Right kidney (tissue), 1 donor: ENCODE measurements at regions not wholly inside any gene's neighbourhood (a gene's known extent, or its start where the extent isn't known, plus 50 kb on each side); places are given as distances from the start of the nearest gene placed in this dataset.

Source experiments
- DNase-seq: peaks from one replicate; pipeline ENCODE4 v3.0.0-alpha.2; 2016

DNA sequence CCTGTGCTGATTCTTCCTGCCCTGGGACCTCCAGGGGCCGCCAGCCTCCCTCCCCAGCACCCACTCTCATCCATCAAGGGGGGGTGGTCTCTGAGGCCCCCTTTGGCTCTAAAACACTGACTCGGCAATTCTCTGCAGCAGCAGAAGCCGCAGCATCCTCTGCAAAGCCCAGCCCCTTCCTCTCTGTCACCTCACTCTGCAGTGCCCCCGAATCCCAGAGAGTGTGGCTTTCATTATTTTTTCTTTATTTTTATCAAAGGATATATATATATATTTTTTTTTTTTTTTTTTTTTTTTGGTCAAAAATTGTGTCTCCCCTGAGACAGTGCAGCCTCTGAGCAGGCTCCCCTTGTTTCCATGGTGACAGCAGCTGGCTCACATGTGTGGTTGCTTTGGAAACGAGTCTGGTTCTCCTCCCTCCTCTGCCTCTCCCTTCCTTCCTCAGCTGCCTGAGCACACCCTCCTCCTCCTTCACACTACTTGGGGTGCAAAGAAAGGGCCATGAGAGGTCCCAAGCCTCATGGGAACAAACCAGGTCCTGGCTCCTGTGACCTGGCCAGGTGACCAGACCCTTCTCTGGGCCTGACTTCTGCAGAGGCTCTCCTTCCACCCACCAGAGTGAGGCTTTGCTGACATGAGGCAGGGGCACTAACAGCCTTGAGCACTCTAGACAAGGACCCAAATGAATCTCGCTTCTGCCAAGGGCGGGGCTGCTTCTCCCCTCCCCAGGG lies 100.5 kb downstream of the LRRC74A start:
- peak; percentile 47 for DNase-seq

DNA sequence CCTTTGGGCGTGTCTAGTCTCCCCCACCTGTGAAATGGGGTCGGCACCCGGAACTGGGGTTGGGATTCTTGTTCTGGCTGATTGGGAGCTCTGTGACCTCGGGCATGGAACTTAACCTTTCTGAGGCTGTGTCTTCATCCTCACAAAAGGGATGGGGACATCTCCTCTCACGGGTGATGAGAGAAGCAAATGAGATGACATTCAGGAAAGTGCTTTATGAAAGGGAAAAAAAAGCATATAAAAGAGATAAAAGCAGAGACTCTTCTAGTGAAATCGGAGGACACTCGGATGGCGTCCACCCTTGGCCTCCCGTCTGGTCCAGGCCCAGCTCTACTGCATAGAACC lies 98.9 kb downstream of the LRRC74A start:
- DNase-seq, result no peak

DNA sequence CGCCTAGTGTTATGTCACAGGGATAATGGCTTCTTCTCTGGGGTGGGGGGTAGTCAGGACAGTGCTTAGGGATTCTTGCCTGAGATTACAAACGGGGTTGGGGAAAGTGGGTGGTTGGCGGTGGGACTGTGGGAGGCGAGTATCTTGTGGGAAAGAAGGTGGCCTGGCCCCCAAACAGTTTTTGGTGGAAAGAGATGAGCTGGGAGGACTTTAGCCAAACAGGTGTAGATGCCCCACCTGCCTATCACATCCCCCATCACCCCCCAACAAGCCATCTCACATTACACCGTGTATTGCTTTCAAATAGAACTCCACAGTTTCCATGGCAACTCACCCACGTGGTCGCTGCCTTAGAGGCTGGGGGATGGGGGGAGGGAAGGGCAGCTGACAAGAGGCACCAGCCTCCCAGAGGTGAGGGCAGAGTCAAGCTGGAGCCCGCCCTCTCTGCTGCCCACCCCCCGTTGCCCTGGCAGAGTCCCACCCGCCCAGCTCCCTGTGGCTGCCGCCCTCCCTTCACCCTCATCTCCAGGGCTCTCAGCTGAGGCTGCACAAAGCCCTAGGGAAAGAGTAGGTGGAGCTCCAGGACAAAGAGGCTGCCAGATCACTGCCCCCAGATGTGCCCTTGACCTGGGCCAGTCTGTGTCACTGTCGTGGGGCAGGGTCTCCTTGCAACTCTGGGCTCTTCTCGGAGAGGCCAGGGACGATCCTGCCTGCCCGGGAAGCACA lies 98.3 kb downstream of the LRRC74A start:
- peak; percentile 68 for DNase-seq

DNA sequence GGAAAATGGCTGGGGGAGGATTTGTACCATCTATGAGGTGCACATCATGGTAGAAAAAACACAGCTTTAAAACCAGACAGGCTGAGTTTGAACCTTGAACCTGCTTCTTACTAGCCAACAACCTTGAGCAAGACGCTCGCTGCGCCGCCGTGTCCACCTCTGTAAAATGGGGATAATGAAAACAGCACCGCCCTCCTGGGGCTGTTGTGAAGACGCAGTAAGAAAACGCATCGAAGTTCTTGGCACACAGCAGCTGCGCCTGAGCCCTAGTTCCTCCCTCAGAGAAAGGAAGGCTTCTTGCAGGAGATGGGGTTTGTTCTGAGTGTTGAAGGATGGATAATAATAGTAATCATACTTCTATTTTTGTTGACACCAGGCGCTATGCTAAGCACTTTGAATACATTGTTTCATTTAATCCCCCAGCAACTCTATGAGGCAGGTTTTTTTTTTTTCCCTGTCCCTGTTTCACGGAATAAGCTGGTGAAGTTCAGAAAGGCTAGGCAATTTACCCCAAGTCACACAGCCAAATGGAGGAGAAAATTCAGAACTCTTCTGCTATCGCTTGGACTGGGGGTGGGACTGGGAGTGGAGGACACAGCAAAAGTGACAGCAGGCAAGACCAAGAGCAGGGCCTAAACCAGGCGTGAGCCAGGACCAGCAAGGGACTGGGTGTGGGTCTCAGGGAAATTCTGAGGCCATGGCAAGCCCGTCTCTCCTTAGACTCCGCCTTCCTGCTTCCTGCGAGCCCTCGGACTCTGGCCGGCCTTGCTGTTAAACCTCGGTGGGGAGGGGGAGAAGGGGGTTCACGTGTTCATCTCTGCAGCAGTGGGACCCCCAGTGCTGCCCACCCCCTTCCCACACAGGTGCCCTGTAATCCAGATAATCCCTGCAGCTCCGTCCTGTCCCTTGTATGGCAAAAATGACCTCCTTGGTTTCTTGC lies 97.5 kb downstream of the LRRC74A start:
- DNase-seq, result peak; percentile 27

DNA sequence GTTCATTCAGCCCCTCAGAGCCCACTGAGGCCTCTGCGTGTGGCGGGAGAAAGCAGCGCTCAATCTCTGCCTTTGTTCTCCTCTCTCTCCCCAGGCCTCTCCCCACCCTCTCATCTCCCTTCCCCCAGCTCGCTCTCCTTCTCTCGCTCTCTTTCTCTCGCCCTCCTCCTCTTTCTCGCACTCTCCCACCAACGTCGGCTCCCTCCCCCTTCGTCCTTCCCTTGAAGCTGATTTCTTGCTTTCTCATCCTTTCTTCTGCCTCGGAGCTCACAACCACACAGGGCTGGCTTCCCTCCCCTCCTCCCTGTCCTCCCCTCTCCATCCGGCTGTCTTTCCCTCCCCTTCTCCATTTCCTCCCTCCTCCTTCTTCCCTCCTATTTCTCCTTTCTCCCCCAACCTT lies 96.4 kb downstream of the LRRC74A start:
- peak; percentile 69 for DNase-seq

DNA sequence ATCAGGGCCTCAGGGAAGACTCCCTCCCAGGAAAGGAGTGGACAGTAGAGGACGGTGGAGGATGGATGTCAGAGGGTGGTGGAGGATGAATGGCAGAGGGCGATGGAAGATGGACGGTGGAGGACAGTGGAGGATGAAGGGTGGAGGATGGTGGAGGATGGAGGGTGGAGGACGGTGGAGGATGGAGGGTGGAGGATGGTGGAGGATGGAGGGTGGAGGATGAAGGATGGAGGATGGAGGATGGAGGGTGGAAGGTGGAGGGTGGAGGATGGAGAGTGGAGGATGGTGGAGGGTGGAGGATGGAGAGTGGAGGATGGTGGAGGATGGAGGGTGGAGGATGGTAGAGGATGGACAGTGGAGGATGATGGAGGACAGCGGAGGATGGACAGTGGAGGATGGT lies 95.9 kb downstream of the LRRC74A start:
- DNase-seq, result no peak

DNA sequence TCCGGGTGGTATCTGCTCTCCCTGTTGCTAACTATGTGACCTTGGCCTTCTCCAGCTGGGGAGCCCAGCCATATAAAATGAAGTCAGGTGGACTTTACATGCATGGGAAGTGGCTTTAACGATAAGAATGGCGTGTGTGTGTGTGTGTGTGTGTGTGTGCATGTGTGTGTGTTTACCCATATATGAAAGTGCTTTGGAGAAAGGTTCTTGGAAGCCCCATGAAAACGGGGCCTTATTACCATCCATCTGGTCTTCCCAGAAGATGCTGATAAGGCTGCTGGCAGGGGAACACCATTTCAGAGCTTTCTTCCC lies 94.8 kb downstream of the LRRC74A start:
- DNase-seq, result no peak

DNA sequence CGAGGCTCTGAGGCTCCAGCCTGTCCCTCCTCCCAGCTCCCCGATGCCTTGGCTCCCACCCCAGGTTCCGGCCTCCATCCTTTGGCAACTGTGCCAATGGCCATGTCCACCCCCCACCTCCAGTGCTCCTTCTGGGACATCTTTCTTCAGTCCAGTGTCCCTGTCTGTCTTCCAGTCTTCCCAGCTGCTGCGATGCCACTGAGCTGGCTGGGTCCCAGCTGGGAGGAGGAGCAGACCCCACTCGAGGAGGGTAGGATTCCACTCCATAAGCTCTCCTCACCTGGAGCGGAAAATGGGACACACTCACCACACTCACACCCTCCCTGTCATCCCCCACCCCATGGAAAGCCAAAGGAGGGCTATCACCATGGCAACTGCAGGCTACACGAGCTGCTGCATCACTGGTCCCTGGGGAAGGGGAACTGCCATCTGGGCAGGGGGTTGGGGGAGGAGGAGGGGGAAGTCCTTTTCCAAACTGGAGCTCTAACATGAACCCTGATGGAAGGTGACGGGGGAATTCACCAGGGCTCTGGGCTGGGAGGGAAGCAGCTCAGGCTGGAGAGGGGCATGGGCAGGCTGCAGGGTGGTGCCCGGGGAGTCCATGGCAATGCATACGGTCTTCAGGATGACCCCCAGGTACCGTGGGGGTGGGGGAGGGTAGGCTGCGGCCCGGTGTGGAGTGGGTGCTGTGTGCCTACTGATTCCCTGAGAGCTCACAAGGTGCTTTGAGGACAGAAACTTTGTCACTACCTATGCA lies 94.3 kb downstream of the LRRC74A start:
- DNase-seq, result peak; percentile 47

DNA sequence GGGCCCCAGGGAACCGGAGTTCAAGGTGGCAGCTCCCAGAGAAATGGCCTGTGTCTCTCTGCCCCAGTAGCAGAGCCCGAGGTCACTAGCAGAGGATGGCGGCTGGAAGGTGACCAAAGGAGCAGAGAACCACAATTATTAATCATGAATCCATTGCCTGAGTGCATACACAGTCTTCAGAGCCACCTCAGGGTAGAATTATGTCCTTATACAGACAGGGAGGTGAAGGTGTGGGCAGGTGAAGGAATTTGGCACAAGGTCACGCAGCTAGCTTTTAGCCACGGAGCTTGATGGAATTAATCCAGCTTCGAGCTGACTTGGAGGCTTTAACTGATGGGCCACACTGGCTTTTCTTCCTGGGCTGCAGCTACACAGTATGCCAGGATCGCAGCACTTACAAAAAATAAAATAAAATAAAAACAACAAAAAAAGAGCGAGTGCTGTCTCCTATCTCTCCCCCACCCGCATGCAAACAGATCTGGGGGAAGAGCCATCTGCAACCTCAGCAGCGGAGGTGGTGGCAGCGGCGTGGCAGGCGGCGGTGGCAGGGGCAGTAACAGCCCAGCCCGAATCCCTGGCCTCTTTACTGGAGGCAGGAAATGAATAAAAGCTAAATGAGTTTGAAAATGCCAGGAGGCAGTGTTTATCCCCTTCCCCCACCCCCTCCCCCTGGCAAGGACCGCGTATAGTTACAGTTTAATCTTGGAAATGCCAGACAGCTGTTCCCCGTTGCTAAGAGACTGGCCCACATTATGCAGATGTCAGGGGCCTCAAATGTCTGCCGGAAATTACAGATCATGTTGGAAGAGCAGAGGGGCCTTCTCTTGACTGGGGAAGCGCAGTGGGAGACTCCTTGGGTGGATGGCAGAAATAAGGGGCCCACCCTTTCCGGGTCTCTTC lies 93.5 kb downstream of the LRRC74A start:
- DNase-seq, result peak; percentile 81
